ENCODE measurements at regions not wholly inside any gene's neighbourhood (a gene's known extent, or its start where the extent isn't known, plus 50 kb on each side); places are given as distances from the start of the nearest gene placed in this dataset.

GRCh38 chr5:120738568-120738967 lies 274.5 kb downstream of the PRR16 start:
- no peak for DNase-seq (ENCODE audit: extremely low read depth, low read depth, low spot score)

GRCh38 chr5:120740989-120741388 lies 276.9 kb downstream of the PRR16 start:
- DNase-seq (ENCODE audit: extremely low read depth, low read depth, low spot score) = no peak

DNA sequence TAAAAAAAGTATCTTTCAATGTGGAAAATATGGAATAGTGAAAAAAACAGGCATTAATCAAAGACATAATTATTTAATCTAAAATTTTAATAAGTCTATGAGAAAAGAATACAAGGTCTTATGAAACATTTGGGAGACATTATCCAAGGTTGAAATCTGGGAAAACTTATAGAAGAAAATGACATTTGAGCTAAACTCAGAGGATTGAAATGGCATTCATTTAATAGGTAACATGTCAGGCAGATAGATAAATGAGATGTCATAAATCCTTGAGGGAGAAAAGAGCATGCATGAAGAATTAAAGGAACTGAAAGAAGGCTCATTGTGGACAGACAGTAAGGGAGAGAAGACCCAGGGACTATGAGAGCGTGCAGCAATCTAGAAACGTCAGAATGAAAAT lies 284.4 kb downstream of the PRR16 start:
- no peak for DNase-seq (ENCODE audit: extremely low read depth, low read depth, low spot score)

- DNase-seq (ENCODE audit: extremely low read depth, low read depth, low spot score) = no peak
Observed at GRCh38 chr5:120749737-120750136, 285.6 kb downstream of the PRR16 start.

GRCh38 chr5:120759587-120759986 lies 295.5 kb downstream of the PRR16 start:
- DNase-seq (ENCODE audit: extremely low read depth, low read depth, low spot score) = no peak

GRCh38 chr5:120761986-120762385 lies 297.9 kb downstream of the PRR16 start:
- no peak for DNase-seq (ENCODE audit: extremely low read depth, low read depth, low spot score)

GRCh38 chr5:120765189-120765588 lies 301.1 kb downstream of the PRR16 start:
- DNase-seq (ENCODE audit: extremely low read depth, low read depth, low spot score) = no peak

DNA sequence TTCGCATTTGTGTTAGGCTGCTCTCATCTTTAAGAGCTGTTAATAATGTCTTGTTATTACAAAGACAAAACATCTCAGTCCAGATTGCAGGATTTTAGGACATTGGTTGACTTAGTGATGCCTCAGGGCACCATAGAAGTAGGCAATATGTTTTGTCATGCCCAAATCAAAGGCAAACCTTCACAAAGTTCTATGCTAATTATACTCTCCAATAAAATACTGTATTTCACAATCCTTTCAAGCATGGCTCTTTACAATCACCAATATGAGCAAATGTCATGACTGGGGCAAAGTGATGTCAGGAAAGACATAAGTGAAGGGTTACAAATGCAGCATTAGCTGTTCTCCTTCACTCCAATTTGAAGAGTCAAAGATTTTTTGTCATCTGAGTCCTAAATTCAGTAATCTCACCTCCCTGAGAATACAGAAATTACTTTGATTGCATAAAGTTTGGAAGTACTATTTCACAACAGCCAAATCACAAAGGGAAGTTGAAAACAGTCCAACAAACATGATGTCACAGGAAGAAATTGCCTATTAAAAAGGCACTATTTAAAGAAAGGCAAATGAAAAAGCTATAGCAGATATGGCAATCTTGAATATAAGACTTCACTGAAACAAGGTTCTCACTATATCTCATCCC lies 303.2 kb downstream of the PRR16 start:
- no peak for DNase-seq (ENCODE audit: extremely low read depth, low read depth, low spot score)

- DNase-seq (ENCODE audit: extremely low read depth, low read depth, low spot score) = no peak
Observed at GRCh38 chr5:120769312-120769872, 305.3 kb downstream of the PRR16 start.

DNA sequence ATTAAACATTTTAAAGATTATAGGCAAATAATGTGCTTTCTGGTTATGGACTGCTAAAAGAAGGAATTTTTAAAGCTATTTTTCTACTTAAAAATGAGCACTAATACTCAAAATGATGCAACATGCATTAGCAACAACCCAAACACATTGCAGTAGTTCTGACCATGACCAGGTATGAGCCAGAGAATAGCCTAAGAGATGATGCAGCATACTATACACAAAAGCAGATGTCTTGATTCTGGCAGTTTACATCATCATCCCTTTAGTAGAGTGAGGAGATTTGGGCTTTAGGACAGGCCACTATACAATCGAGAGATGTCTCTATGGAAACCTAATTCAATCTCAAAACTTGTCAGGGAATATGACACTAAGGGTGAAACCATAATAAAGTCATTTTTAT lies 307.1 kb downstream of the PRR16 start:
- no peak for DNase-seq (ENCODE audit: extremely low read depth, low read depth, low spot score)

- no peak for DNase-seq (ENCODE audit: extremely low read depth, low read depth, low spot score)
Observed at GRCh38 chr5:120778491-120779484, 314.7 kb downstream of the PRR16 start.

DNA sequence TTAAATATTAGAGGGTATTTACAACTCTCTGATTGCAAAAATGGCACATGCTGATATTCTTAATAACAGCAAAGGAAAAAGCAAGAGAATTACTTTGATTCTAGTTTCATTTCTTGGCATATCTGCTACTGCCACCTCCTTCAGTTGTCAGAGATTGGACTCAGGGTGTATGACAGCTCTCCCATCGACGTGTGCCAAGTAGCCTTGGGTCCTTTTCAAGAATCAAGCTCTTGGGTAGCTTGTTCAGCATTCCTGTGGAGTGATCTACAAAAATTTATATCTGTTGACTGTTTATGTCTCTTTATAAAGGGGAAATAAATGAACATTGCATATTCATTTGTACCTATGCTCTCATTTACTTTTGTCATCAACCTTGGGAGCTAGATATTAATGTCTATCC lies 315.6 kb downstream of the PRR16 start:
- DNase-seq (ENCODE audit: extremely low read depth, low read depth, low spot score) = no peak

- no peak for DNase-seq (ENCODE audit: extremely low read depth, low read depth, low spot score)
Observed at GRCh38 chr5:120788481-120788880, 324.4 kb downstream of the PRR16 start.

DNA sequence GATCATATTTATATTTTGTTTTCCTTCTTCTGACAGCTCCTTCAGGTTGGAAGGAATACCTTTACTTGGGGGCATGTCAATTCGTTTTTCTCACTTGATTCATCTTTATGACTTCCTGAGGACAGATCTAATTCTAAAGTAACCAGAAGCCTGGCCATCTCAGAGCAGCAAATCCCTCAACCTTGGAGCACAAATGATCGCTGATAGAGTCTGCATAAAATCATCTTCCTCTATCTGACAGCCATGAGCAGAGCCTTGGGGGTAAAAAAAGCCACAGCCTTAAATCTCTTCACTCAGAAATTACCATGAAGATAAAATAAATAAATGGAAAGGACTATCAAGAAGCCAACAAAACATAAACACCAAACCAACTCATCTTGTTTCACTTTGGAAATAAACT lies 325.8 kb downstream of the PRR16 start:
- DNase-seq (ENCODE audit: extremely low read depth, low read depth, low spot score) = no peak

DNA sequence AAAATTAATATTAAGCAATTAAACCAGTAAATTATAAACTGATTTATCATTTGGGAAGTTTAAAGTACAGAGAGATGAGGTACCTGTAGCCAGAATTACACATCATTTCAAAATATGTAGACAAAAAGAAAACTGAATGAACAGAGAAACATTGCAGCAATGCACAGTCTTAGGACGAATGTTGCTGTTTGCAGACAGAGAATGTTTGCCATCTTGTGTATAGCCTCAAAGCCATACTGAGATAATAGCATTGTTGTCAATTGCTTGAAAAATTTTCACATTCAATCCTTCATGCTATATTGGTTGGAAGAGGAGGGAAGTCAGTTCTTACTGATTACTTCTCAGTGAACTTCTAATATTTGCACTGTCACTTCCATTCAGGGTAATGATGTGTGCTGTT lies 326.2 kb downstream of the PRR16 start:
- DNase-seq (ENCODE audit: extremely low read depth, low read depth, low spot score) = no peak

DNA sequence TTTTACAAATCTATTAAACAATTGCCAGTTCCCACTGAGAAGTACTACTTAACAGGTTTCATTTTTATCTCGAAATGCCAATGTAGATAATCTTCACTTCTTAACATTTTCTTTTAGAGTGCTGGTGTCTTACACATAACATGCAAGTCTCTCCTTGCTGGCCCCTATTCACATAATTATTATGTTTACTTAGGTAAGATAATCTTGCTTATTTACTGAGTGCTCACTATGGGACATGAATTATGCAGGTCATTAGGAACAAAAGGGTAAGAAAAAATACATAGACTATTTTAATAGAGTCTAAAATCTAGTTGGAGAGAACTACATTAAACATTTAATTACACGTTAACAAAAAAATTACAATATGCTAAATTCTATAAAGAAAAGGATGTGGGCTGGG lies 328.4 kb downstream of the PRR16 start:
- no peak for DNase-seq (ENCODE audit: extremely low read depth, low read depth, low spot score)

- no peak for DNase-seq (ENCODE audit: extremely low read depth, low read depth, low spot score)
Observed at GRCh38 chr5:120794121-120794520, 330.0 kb downstream of the PRR16 start.

- peak; percentile 5 for DNase-seq (ENCODE audit: extremely low read depth, low read depth, low spot score)
Observed at GRCh38 chr5:120803282-120803681, 339.2 kb downstream of the PRR16 start.

GRCh38 chr5:120805131-120805530 lies 341.0 kb downstream of the PRR16 start:
- no peak for DNase-seq (ENCODE audit: extremely low read depth, low read depth, low spot score)

DNA sequence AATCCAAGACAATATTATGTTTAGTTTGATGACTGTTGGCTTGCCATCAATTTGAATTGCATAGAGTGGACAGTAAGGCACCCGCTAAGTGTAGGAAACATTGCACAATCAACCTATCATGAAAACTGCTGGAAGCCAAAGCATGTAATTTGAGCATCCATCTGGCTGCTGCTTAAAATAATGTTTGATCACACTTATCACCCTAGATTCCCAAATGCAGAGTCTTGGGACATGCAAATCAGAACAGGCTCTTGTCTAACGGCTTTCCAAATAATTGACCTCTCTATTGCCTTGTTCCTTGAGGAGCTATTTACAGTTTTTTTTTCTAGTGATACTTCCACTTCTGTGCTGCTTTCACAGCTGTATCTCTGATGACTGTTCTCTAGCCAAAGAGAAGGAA lies 342.1 kb downstream of the PRR16 start:
- DNase-seq (ENCODE audit: extremely low read depth, low read depth, low spot score) = no peak

DNA sequence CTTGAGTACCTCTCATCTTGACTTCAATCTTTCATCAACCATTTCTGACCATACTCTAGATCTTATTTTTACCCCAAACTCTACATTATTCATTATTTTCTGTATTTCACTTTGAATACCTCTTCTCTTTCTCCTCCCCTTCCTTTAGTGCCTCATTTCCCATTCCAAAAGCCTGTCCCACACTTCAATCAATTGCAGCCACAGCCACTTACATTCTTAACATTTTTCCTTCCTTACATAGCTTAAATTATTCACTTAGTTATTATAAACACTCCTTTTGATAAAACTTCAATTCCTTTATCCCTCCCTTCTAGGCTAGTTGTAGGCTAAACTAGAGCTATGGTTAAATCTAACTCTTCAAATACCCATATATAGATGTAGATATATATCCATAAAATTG lies 344.0 kb downstream of the PRR16 start:
- DNase-seq (ENCODE audit: extremely low read depth, low read depth, low spot score) = no peak

GRCh38 chr5:120808606-120809005 lies 344.5 kb downstream of the PRR16 start:
- DNase-seq (ENCODE audit: extremely low read depth, low read depth, low spot score) = no peak

Measured in glomerular endothelial cell (primary cell).